HL-60 (cell line): ENCODE measurements at regions not wholly inside any gene's neighbourhood (a gene's known extent, or its start where the extent isn't known, plus 50 kb on each side); places are given as distances from the start of the nearest gene placed in this dataset.

ENCODE experiments used
- DNase-seq, 2 experiments: peaks; one replicate each; pipeline ENCODE4 v3.0.0-alpha.2; 2010 to 2020; ENCODE audit warnings: low read depth in 1 of 2, low spot score in 1 of 2
- H3K27ac ChIP-seq: fragments of 250-450 bp; sonication (Bioruptor Pico); replicated peaks from 2 replicates; pipeline ENCODE4 v1.5.1; 2020; ENCODE audit warnings: mild to moderate bottlenecking, moderate library complexity
- H3K27me3 ChIP-seq: fragments of 250-450 bp; sonication (Bioruptor Pico); 2 replicates; pipeline ENCODE4 v1.5.1; 2021; ENCODE audit warnings: mild to moderate bottlenecking, moderate library complexity; ENCODE audit not compliant: insufficient read depth, poor library complexity, severe bottlenecking
- H3K4me3 ChIP-seq: replicated peaks from 2 replicates; pipeline ENCODE4 v1.5.1; 2011; ENCODE audit warnings: mild to moderate bottlenecking, control low read depth, low read length; ENCODE audit not compliant: insufficient read depth
- CTCF ChIP-seq: IDR thresholded peaks from one replicate; pipeline ENCODE4 v1.5.1; 2011; ENCODE audit warnings: low read length, control low read depth, inconsistent platforms; ENCODE audit not compliant: insufficient read depth
- GABPA ChIP-seq: IDR thresholded peaks from 2 replicates; pipeline ENCODE4 v1.6.1; 2012; ENCODE audit warnings: low read depth
- POLR2AphosphoS5 ChIP-seq: IDR thresholded peaks from 2 replicates; pipeline ENCODE4 v1.6.1; 2012; ENCODE audit warnings: low read depth
- SPI1 ChIP-seq: IDR thresholded peaks from 2 replicates; pipeline ENCODE4 v1.6.1; 2012; ENCODE audit warnings: low read depth, mild to moderate bottlenecking, borderline replicate concordance
- TF ChIP-seq, protein P1 (sequence below): IDR thresholded peaks from 2 replicates; pipeline ENCODE4 v1.6.1; 2012; ENCODE audit warnings: low read depth; ENCODE audit not compliant: insufficient replicate concordance

DNA sequence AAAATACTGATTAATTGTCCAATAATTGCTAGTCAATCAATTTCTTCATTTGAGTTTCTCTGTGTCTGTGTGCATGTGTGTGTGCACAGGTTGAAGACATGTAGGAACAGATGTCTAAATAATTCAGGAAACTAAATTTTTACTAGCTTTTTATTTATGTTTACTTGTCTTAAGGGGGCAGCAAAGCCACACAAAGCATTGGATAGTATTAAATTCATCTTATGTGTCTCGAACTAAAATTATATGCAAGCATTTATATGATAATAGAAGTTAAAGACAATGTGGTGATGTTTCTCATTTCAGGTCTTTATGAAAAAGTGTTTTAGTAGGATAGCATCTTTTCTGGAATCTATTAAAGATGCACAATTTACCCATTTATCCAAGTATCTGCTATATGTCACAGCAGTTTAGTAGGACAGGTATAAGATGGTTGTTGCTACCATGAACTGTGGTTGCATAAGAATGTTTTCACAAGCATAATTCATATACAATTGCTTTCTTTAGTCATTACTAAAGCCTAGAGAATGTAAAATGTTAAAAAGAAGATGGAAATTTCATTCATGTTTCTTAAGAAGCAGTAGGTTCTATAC is 784.6 kb upstream of the NUDT12 start:
- no peak for DNase-seq
- TF ChIP-seq SPI1 (no peak), POLR2AphosphoS5 (no peak), GABPA (no peak), CTCF (no peak)
- TF ChIP-seq, protein P1, sequence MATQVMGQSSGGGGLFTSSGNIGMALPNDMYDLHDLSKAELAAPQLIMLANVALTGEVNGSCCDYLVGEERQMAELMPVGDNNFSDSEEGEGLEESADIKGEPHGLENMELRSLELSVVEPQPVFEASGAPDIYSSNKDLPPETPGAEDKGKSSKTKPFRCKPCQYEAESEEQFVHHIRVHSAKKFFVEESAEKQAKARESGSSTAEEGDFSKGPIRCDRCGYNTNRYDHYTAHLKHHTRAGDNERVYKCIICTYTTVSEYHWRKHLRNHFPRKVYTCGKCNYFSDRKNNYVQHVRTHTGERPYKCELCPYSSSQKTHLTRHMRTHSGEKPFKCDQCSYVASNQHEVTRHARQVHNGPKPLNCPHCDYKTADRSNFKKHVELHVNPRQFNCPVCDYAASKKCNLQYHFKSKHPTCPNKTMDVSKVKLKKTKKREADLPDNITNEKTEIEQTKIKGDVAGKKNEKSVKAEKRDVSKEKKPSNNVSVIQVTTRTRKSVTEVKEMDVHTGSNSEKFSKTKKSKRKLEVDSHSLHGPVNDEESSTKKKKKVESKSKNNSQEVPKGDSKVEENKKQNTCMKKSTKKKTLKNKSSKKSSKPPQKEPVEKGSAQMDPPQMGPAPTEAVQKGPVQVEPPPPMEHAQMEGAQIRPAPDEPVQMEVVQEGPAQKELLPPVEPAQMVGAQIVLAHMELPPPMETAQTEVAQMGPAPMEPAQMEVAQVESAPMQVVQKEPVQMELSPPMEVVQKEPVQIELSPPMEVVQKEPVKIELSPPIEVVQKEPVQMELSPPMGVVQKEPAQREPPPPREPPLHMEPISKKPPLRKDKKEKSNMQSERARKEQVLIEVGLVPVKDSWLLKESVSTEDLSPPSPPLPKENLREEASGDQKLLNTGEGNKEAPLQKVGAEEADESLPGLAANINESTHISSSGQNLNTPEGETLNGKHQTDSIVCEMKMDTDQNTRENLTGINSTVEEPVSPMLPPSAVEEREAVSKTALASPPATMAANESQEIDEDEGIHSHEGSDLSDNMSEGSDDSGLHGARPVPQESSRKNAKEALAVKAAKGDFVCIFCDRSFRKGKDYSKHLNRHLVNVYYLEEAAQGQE: no peak
- no peaks in the 10 kb centered on the region for H3K27me3 ChIP-seq

DNA sequence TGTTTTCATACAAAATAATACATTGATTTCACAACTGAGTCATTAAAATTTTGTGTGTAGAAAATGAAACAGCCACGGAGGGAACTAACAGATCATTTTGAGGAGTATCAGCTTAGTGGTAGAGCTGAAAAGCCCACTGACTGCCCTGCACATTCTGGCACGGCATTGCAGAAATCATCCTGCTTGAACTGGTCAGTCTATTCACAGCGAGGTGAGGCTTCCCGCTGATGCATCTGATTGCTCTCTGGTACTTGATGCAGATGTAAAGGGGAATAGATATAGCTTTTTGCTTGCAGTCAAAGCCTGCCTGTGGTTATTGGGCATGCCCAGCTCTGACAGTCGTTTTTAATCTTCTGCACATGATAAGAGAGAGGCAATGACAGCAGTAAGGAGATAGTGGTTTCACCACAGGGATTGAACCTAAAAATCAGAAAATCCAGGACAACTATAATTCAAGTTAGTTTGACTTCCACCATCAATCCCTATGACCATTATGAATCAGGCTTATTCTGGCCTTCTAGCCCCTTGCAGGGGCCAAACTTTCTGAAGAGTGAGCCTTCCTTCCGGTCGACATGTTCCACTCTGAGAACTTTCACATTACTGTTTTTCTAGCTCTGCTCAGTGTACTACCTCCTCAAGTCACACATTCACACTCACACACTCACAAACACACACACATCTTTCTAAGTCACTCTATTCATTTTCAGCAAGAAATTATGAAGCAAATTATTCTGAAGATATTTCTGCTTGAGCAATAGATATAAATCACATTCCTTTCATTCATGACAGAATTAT is 782.8 kb upstream of the NUDT12 start:
- TF ChIP-seq, protein P1: no peak
- TF ChIP-seq CTCF (no peak), SPI1 (no peak), POLR2AphosphoS5 (no peak), GABPA (no peak)
- no peaks in the 10 kb centered on the region for H3K27me3 ChIP-seq
- DNase-seq: no peak
- no peak overlapping the region for H3K27ac ChIP-seq
- H3K4me3 ChIP-seq: no peak overlapping the region

More for the DNA sequence above, 784.6 kb upstream of the NUDT12 start:
- Histone ChIP-seq H3K4me3 (no peak overlapping the region), H3K27ac (no peak overlapping the region)

- Histone ChIP-seq H3K27me3 (no peaks in the 10 kb centered on the region), H3K27ac (no peak overlapping the region), H3K4me3 (no peak overlapping the region)
- TF ChIP-seq SPI1 (no peak), CTCF (no peak), GABPA (no peak), POLR2AphosphoS5 (no peak)
- TF ChIP-seq, protein P1: no peak
- no peak for DNase-seq
Measured at GRCh38 chr5:104344809-104345208, 782.2 kb upstream of the NUDT12 start.
